ENCODE measurements at regions not wholly inside any gene's neighbourhood (a gene's known extent, or its start where the extent isn't known, plus 50 kb on each side); places are given as distances from the start of the nearest gene placed in this dataset.

GRCh38 chr10:29407280-29407858, 118.5 kb downstream of the LYZL1 start:
- H3K27me3 ChIP-seq = no peaks in the 10 kb centered on the region
- no peak overlapping the region for H3K4me3 ChIP-seq (replicated peaks in 1 of 3)
- intact Hi-C loops (cut with DNase I) = no loop called here
- no peaks in the 10 kb centered on the region for H3K36me3 ChIP-seq
- no peak for TF ChIP-seq CTCF (IDR thresholded peaks at IDR 0.05)
- no peak for TF ChIP-seq POLR2A (IDR thresholded peaks at IDR 0.05)
- no peak overlapping the region for H3K27ac ChIP-seq
- WGBS, 2 donors = 93 to 94% methylated on average over 2 of the region's 2 CpGs
- no peak for DNase-seq
- peaks cover 10 to 12% of the 10 kb centered on the region in 2 donors for H3K4me1 ChIP-seq
- H3K9me3 ChIP-seq = no peaks in the 10 kb centered on the region
